Hepatocyte (in vitro differentiated cells): ENCODE measurements at regions not wholly inside any gene's neighbourhood (a gene's known extent, or its start where the extent isn't known, plus 50 kb on each side); places are given as distances from the start of the nearest gene placed in this dataset.

Experiments
- DNase-seq: peaks from one replicate; pipeline ENCODE4 v3.0.0-alpha.2; 2016; ENCODE audit warnings: low spot score
- H2AFZ ChIP-seq: fragments of 200-600 bp; sonication (generic); 2 replicates; pipeline ENCODE4 v1.6.0; 2016; ENCODE audit warnings: antibody characterized with exemption, mild to moderate bottlenecking
- H3K27ac ChIP-seq: fragments of 200-600 bp; sonication (generic); 2 replicates; pipeline ENCODE4 v1.5.1; 2016; ENCODE audit warnings: mild to moderate bottlenecking
- H3K27me3 ChIP-seq: fragments of 200-600 bp; sonication (generic); 2 replicates; pipeline ENCODE4 v1.6.1; 2016
- H3K36me3 ChIP-seq: fragments of 200-600 bp; sonication (generic); replicated peaks from 2 replicates; pipeline ENCODE4 v1.5.1; 2016; ENCODE audit warnings: low read depth; ENCODE audit not compliant: insufficient read depth
- H3K4me1 ChIP-seq: fragments of 200-600 bp; sonication (generic); 2 replicates; pipeline ENCODE4 v1.5.1; 2016; ENCODE audit warnings: mild to moderate bottlenecking, moderate library complexity; ENCODE audit not compliant: insufficient read depth
- H3K4me2 ChIP-seq: fragments of 200-600 bp; sonication (generic); 2 replicates; pipeline ENCODE4 v1.6.0; 2016
- H3K4me3 ChIP-seq: fragments of 200-600 bp; sonication (generic); 2 replicates; pipeline ENCODE4 v1.5.1; 2016; ENCODE audit warnings: mild to moderate bottlenecking
- H3K79me2 ChIP-seq: fragments of 200-600 bp; sonication (generic); 2 replicates; pipeline ENCODE4 v1.6.0; 2017; ENCODE audit warnings: mild to moderate bottlenecking
- H3K9me2 ChIP-seq: fragments of 200-600 bp; sonication (generic); replicated peaks from 2 replicates; pipeline ENCODE4 v1.6.0; 2017; ENCODE audit warnings: mild to moderate bottlenecking; ENCODE audit not compliant: insufficient read depth
- H3K9me3 ChIP-seq: fragments of 200-600 bp; sonication (generic); 2 replicates; pipeline ENCODE4 v1.5.1; 2016; ENCODE audit warnings: low read depth, mild to moderate bottlenecking
- H4K20me1 ChIP-seq: fragments of 200-600 bp; sonication (generic); 2 replicates; pipeline ENCODE4 v1.6.0; 2016; ENCODE audit warnings: mild to moderate bottlenecking; ENCODE audit not compliant: insufficient read depth, poor library complexity, severe bottlenecking
- CTCF ChIP-seq: fragments of 200-600 bp; sonication (generic); IDR thresholded peaks from 2 replicates; pipeline ENCODE4 v1.5.1; 2016; ENCODE audit warnings: antibody characterized with exemption, mild to moderate bottlenecking; ENCODE audit not compliant: poor library complexity
- EZH2 ChIP-seq: fragments of 200-600 bp; sonication (generic); IDR thresholded peaks from 2 replicates; pipeline ENCODE4 v1.6.1; 2016; ENCODE audit warnings: antibody characterized with exemption, mild to moderate bottlenecking, borderline replicate concordance
- EZH2phosphoT487 ChIP-seq: fragments of 200-600 bp; sonication (generic); IDR thresholded peaks from one replicate; pipeline ENCODE4 v1.6.1; 2018; ENCODE audit warnings: antibody characterized with exemption, mild to moderate bottlenecking, low read depth, moderate library complexity; ENCODE audit not compliant: unreplicated experiment, severe bottlenecking
- WGBS: methylation state at CpG from one replicate; pipeline ENCODE4 v1.1.6; 2016; ENCODE audit warnings: low lambda C conversion rate; ENCODE audit errors: missing lambda C conversion rate; 5-methylcytosine and 5-hydroxymethylcytosine counted together

DNA sequence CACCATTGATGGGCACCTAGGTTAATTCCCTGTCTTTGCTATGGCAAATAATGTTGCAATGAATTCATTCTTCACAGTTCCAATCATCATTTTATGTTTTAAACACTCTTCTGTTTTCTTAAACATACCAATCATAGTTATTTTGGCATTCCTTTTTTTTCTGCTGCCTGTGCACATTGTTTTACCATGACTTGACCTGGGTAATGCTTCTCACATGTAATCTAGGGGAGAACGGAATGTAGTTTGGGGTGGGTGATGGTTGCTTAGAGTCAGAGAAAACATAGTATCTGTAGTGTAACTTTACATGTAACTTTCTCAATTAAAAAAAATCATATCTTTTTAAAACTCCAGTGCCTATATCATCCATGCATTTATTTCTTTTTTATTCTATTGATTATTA lies 1945.3 kb upstream of the RAG2 start:
- TF ChIP-seq EZH2 (no peak), EZH2phosphoT487 (no peak), CTCF (no peak)
- no peaks in the 10 kb centered on the region for H3K27me3 ChIP-seq
- H3K4me1 ChIP-seq: no peaks in the 10 kb centered on the region
- H3K27ac ChIP-seq: no peak overlapping the region
- H3K36me3 ChIP-seq: no peaks in the 10 kb centered on the region
- no peak overlapping the region for H3K4me2 ChIP-seq
- H2AFZ ChIP-seq: no peak overlapping the region
- WGBS: 68% methylated on average over 1 of the region's 1 CpG
- H3K9me3 ChIP-seq: no peaks in the 10 kb centered on the region
- no peaks in the 10 kb centered on the region for H3K9me2 ChIP-seq
- H3K79me2 ChIP-seq: no peaks in the 10 kb centered on the region
- no peak for DNase-seq
- H3K4me3 ChIP-seq: no peak overlapping the region
- no peaks in the 10 kb centered on the region for H4K20me1 ChIP-seq

- no peak for DNase-seq
- no peaks in the 10 kb centered on the region for H3K79me2 ChIP-seq
- no peak overlapping the region for H3K4me3 ChIP-seq
- no peaks in the 10 kb centered on the region for H3K27me3 ChIP-seq
- H3K36me3 ChIP-seq: no peaks in the 10 kb centered on the region
- H4K20me1 ChIP-seq: no peaks in the 10 kb centered on the region
- no peak overlapping the region for H3K27ac ChIP-seq
- no peaks in the 10 kb centered on the region for H3K9me2 ChIP-seq
- H2AFZ ChIP-seq: no peak overlapping the region
- 43% methylated on average over 6 of the region's 6 CpGs for WGBS
- TF ChIP-seq EZH2phosphoT487: no peak
- no peak for TF ChIP-seq CTCF
- no peak overlapping the region for H3K4me2 ChIP-seq
- no peaks in the 10 kb centered on the region for H3K4me1 ChIP-seq
- no peaks in the 10 kb centered on the region for H3K9me3 ChIP-seq
Observed at GRCh38 chr11:38538866-38539680, 1941.0 kb upstream of the RAG2 start.

DNA sequence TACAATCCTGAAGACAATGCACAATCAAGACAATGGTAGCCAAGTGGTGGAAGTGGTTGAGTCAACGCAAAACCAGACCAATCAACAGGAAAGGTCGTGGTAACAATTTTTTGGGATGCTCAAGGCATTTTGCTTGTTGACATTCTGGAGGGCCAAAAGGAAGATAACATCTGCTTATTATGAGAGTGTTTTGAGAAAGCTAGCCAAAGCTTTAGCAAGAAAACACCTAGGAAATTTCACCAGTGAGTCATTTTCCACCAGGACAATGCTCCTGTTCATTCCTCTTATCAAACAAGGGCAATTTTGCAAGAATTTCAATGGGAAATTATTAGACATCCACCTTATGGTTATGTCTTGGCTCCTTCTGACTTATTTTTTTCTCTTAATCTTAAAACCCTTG lies 1932.2 kb upstream of the RAG2 start:
- no peaks in the 10 kb centered on the region for H3K79me2 ChIP-seq
- H3K36me3 ChIP-seq: no peaks in the 10 kb centered on the region
- H3K9me2 ChIP-seq: no peaks in the 10 kb centered on the region
- no peaks in the 10 kb centered on the region for H4K20me1 ChIP-seq
- H3K4me1 ChIP-seq: no peaks in the 10 kb centered on the region
- no peak for DNase-seq
- 86% methylated on average over 2 of the region's 2 CpGs for WGBS
- no peaks in the 10 kb centered on the region for H3K27me3 ChIP-seq
- TF ChIP-seq EZH2: no peak
- TF ChIP-seq EZH2phosphoT487: no peak
- TF ChIP-seq CTCF: no peak
- no peaks in the 10 kb centered on the region for H3K9me3 ChIP-seq
- no peak overlapping the region for H3K4me2 ChIP-seq
- no peak overlapping the region for H3K4me3 ChIP-seq
- no peak overlapping the region for H2AFZ ChIP-seq
- H3K27ac ChIP-seq: no peak overlapping the region

GRCh38 chr11:38524945-38525344 lies 1926.9 kb upstream of the RAG2 start:
- WGBS: 96% methylated on average over 1 of the region's 1 CpG
- H3K4me2 ChIP-seq: no peak overlapping the region
- no peaks in the 10 kb centered on the region for H3K9me2 ChIP-seq
- H4K20me1 ChIP-seq: no peaks in the 10 kb centered on the region
- no peaks in the 10 kb centered on the region for H3K9me3 ChIP-seq
- no peak for DNase-seq
- no peaks in the 10 kb centered on the region for H3K4me1 ChIP-seq
- H3K4me3 ChIP-seq: no peak overlapping the region
- H3K27me3 ChIP-seq: no peaks in the 10 kb centered on the region
- H3K36me3 ChIP-seq: no peaks in the 10 kb centered on the region
- no peak for TF ChIP-seq EZH2
- no peak for TF ChIP-seq EZH2phosphoT487
- TF ChIP-seq CTCF: no peak
- no peak overlapping the region for H3K27ac ChIP-seq
- H3K79me2 ChIP-seq: no peaks in the 10 kb centered on the region
- H2AFZ ChIP-seq: no peak overlapping the region
